GM18502 (cell line): ENCODE measurements at regions not wholly inside any gene's neighbourhood (a gene's known extent, or its start where the extent isn't known, plus 50 kb on each side); places are given as distances from the start of the nearest gene placed in this dataset.
A peak's percentile ranks its signal among the peaks of the same experiment; 100 is the strongest.

Experiments
- ATAC-seq: cut with Tn5 transposase; IDR thresholded peaks from one replicate; pipeline ENCODE4 v1.9.1; 2021; ENCODE audit warnings: mild to moderate bottlenecking; ENCODE audit not compliant: unreplicated experiment, poor library complexity

DNA sequence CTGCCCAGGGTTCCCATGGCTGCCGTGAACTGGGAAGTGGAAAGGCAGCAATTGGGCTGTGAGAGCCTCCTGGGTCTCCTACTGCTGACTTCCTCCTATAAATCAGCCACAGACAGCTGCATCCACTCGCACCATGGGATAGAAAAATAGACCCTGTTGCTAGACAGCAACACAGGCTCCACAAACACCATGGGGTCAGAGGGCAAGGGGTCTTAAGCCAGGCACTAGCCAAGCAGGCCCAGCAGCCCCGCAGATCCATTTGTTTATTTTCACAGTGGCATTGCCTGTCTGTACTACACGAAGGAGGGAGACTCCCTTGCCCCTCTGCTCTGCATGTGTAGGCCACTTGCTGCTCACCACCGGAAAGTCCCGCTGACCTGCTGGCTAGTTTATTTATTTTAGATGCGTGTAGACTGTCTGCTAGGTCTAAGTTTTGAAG is 139.8 kb downstream of the DACT1 start:
- no peak for ATAC-seq

DNA sequence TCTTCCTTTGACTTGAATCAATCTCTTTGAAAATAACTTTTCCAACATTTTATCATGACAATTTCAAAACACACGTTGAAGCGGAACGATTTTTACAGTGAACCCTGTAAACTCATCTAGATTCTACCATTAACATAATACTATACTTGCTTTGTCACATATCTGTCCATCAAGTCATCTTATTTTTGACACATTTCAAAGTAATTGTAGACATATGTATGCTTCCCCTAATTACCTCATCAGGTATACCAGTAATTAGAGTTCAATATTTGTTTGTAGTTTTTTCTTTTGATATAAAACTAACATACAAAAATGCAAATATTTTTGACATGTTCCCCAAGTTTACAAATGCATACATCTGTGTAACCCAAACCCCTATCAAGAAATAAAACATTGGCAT is 140.4 kb downstream of the DACT1 start:
- no peak for ATAC-seq

DNA sequence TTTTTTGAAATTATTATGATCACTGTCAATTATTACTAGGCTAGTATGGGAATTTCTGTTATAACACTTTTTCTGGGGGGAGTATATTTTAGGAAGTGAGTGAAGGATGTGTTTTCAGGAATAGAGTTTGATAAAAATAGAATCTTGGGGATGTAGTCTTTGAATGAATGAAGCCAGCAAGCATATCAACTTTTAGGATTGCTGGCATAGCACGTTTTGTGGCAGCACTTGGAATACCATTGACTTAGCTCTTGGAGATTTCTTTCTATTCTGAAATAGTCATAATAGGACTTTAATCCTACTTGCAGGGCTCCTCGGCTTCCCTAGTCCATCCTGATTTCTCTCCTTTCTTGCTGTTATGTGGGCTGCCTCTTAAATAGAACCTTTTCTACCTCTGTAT is 141.6 kb downstream of the DACT1 start:
- ATAC-seq, result no peak

DNA sequence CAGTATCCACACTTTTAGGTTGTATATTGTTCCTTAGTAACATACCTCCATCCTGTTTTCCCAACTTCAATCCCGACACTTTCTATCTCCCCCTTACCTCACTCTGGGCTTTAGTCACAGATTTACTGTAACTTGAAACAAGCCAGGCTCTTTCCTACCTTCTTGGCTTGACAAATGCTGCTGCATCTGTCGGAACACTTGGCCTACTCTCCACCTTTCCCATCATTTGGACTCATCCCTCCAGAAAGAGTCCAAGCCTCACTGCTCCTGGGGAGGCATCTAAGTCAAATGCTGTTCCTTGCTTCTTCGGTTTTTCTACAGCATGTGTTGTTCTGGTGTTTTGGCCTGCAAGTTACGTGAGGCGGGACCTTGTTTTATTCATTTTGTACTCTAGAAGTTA is 142.4 kb downstream of the DACT1 start:
- ATAC-seq, result no peak

DNA sequence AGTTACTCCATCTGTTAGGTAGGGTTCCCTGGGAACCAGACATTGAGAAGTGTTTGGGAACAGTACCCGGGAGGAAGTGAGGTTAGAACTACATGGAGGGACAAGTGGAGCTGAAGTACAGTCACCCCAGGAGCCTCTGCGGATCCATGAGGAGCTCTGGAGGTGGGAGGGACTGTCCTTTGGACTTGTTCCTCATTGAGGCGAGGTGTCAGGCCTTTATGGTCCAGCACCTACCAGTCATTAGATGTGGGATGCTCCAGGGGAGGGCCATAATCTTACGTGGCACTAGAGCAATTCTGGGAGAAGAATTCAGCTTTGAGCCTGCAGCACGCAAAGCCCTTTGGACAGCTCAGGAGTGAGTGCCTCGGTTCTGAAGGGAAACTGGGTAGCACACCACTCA is 142.8 kb downstream of the DACT1 start:
- no peak for ATAC-seq

DNA sequence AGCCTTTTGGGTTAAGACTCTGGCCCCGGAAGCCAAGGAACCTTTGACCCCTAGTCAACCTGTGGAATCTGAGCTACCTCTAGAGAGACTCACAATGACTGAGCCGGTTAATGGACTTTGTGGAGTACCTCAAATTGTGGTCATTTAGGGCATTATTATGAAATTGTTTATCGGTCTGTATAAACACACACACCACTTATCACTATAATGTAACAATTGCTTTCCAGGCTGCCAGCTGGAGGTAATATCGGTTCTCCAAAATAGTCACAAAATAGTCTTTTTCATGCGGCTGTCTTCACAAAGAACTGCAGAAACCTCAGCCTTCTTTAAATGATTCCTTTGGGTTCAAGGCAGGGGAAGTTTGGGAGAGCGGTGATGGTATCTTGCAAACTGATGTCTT is 144.2 kb downstream of the DACT1 start:
- ATAC-seq, result no peak

DNA sequence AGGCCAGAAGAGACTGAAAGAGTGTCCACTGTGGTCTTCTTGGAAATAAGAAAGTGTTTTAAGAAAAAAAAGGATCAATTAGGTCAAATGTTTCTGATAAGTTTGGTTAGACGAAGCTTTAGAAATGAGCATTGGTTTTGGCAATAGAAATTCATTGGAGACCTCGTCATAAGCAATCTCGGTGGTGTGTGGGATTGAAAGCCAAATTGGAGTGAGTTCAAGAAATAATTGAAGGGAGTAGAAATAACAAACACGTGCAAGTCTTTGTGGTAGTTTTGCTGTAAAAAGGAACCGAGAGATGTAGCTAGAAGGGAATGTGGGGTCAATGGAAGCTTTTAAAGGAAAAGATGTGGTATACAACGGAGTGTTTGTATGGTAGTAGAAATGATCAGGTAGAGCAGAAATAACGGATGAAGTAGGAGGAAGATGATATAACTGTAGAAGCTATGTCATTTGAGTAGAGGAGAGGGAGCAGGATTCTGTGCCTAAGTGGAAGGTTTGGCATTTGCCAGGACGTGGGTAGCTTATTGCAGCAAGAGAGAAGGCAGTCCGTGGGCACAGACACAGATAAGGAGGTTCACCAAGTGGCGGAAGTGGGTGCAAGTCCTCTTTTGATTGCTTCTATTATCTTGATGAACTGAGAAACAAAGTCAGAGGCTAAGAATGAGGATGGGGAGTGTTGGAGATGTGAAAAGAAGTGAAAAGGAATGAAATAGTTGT is 146.2 kb downstream of the DACT1 start:
- no peak for ATAC-seq

DNA sequence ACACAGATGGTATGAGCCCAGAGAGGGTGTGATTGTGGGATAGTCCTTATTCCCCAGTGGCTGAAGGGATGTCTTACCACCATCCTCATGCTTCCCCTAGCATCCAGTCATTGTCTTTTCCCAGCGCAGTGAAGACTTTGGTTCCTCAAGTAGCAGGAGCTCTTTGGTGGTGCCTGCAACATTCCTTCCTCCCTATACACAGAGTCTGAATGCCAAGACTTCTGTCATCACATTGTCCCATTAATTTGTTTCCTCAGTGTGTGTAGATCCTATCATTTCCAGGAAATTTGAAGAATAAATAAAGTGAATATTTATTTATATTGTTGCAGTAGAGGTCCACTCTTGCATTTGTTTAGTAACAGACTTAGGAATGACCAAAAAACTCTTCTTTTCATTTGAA is 147.2 kb downstream of the DACT1 start:
- no peak for ATAC-seq

DNA sequence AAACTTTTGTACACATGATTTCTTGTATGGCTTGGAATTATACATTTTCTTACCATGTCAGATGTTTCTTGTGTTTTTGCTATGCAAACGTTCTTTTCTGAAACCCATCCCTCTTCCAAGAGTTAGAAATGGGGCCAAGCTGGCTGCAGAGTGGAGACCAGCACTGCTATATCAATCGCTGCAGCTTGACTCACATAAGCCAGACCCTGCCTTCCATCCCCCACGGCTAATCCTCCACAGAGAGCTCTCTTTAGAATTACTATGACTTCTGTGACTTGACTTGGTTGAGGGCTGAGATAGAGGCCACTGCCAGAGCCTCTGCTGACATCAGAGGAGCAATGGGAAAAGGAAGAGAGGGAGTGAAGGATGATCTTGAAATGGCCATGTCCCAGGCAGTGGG is 147.9 kb downstream of the DACT1 start:
- no peak for ATAC-seq

DNA sequence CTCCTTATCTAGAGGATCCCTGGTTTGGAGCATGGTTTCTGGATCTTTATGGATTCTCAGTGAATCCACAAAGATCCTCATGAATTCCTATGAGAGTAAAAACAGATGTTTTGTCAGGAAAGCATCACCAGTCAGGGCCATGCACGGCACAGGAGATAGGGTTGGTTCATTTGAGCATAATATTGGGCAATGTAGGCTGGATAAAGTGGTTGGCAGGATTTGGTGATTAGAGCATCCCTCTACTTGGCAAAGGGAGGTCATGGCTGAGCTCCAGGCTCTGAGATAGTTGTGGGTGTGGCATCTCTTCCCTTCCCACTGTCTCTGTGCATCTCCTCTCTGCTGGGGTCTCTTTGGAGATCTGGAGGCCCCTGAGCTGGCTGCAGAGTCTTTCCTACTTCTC is 149.8 kb downstream of the DACT1 start:
- ATAC-seq, result no peak

DNA sequence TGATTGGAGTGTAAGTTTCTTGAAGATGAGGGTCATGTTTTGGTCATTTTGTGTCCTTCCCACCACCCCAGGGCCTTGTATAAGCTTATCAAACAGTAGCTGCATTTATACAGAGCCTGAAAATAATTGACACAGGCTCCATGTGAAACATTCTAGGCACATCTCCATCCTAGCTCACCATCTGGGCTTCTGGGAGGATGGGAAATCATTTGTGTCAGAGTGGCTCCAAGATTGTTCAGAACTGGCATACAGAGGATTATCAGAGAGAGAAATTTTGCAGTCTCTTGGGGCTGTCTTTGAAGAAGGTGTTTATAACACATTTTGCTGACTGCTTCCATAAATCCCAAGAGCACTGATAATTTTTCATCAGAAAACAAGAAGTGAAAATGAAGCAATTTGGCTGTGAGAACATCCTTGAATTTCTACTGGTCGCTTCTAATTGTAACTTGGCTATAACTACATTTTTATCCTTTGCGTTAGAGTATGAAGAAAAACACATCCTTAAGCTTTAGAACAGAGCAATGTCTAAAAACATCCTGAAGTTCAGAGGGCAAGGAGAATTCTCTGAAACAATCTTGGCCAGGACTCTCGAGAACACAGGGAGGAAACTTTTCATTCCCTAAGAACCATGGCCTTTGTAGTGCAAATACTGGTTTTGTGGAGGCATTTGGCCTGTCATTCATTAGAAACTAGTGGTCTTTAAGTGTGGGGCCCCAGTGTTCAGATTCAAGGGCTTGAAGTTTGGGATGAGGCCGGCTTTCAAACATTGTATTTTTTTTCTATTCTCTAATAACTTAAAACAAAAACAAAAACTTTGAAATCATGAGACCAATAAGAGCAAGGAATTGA is 151.1 kb downstream of the DACT1 start:
- no peak for ATAC-seq

DNA sequence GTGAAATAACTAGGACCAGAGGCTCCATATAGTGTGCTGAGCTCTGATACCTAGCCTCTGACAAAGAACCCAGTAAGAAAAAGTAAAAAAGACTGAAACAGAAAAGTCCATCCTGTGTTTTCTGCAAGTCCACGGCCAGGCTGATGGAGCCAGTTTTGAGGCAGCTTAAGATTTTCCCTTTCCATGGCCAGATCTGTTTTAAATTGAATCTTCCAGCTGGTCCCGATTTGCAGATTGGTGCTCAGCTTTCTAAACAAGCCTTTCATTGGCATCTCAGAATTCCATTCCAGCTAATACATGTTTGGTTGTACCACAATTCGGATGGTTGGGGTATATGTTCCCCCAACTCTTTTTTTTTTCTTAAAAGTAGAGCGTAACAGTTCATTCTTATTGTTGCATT is 152.0 kb downstream of the DACT1 start:
- ATAC-seq, result no peak

DNA sequence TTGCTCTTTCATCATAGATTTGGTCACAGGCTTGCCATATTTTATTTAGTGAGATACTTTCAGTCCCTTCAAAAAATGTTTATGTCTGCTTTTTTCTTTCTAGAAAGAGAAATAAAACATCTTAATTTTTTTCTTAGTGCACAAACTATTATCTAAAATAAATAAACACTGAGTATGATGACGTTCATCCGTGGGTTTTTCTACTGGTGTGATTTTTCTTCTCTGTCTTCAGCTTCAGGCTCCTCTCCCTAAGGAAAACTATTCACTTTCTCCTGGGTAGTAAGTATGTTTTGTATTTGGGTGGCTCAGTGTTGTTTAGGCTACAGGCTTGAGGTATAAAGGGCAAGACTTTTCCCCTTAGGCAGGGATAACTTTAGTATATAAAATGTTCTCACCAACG is 154.7 kb downstream of the DACT1 start:
- no peak for ATAC-seq

DNA sequence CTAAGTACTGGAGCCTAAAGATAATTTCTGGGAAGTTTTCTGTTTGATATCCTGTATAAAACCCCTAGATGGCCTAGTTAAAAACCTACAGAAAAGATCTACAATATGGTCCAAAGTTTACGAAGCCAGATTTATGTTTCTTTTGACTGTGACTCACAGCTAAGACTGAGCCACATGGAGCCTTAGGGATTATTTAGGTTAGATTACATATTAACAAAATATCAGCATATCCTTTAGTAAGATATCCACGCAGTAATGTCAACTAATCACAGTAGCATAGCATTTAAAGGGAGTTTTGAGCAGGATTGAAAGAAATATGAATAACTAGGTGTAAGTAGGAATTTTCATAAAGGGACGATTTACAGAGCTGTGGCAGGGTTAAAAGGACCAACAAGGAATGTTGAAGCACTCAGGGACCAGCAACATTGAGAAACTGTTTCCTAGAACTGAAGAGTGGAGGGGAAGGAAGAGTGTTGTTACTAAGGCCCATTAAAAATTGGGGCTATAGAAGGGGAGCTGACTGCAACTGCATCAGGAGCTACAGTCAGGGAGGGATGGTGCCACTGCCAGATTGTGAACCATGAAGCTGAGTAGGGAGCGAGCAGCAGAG is 155.5 kb downstream of the DACT1 start:
- ATAC-seq, result no peak

DNA sequence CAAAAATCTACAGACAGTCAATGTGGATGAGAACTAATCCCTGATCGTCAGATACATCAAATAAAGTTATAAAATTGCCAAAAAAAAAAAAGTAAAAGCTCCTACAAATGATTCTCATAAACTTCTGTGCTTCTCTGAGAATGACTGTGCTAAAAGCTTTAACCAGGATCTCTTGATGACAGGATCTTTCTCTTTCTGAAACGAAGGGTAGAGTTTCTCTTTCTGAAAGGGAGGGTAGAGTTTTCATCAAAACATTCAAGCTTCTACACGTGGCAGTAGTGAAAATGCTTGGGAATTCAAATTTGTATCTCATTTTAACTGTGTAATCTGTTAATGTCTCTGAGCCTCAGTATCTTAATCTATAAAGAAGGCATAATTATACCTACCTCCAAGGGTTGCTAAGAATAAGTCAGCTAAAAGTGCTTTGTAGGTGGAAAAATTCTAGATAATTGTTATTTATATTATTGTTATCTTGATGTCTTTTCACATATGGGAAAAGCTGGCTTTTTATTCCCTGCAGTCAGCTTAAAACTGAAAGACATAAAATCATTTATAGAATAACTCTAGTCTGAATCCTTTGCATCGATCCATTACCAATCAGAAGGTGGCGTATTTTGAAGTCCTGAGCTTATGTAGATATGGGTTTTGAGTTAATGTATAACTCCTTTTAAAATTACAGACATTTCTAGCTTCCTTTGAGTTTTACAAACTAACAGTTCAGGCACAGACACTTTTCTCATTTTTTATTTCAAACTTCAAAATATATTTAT is 157.4 kb downstream of the DACT1 start:
- ATAC-seq, result peak; percentile 23

DNA sequence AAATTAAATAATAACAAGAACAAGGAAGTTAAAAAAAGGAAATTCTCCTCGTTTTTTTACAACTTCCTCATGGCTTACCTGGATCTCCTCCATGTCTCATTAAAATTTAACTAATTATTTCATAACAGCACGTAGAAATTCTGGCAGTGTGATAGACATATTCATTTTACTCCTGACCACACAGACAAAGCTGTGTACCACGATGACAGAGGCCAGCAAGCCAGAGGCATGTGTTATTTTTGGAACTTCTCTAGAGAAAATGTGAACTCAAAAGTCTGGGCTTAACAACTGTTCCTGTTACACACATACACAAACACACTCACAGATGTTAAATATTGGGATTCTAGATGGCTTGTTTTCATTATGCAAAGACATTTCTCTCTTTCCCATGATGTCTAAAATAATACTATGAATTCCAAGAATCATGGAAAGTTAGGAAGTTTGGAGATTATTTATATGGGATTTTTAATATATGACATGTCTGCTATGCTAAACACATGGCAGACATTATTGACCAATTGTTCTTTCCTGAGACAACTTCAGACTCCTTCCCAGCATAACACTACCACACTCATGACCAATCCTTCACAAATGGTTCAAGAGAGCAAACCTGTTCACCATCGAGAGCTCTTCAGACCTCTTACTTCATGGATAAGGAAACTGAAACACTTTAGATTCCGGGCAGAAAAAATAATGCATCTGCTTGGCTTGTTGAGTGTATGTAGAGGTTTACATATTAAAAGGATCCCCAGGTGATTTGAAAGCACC is 158.7 kb downstream of the DACT1 start:
- peak; percentile 30 for ATAC-seq

DNA sequence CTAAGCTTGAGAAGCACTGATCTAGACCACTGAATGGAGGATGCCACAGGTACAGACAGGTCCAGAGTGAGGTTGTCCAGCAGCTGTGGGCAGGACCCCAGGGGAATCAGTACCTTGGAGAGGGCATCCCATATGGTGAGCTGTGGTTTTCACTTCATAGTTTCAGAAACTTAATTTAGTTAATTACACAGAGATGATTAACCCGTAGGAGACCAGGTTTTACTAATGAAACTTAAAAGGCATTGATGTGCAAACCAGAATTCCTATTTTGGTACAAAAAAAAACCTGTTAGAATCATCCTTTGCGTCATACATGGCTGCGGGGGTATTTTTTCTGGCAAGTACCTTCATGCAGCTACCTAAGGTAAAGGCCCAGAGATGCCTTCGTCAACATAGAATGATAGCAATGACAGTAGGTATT is 159.3 kb downstream of the DACT1 start:
- peak; percentile 82 for ATAC-seq

DNA sequence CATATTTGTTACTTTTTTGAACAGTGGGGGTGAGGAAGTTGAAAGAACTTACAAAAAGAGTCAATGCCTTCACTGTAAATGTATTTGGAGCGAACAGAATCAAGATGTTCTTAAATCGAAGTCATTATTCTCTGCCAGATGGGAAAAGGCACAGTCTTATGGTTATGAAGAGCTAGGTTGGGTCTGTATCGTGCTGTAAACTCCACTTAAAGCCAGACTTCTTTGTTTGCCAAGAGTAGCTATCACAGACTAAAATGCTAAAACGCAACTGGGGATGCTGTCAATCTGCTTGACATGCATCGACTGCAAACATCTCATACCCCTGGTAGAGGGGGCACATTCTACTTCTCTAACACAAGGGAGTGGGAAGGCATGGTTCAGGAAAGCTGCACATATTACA is 160.4 kb downstream of the DACT1 start:
- no peak for ATAC-seq

DNA sequence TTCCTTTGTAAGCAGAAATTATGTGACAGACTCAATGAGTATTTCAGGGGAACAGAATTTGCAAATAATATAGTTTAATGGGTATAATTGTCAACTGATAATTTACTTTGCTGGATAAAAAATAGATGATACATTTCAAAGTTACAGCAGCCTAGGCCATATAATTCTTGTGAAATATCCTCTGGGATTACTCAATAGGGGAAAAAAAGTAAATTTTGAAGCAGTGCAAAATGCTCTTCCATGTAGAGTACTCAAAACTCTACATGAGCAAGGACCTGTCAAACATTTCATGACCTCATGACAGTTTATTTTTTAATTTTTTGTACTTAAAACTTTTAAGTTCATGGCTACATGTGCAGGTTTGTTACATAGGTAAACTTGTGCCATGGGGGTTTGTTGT is 163.3 kb downstream of the DACT1 start:
- no peak for ATAC-seq

DNA sequence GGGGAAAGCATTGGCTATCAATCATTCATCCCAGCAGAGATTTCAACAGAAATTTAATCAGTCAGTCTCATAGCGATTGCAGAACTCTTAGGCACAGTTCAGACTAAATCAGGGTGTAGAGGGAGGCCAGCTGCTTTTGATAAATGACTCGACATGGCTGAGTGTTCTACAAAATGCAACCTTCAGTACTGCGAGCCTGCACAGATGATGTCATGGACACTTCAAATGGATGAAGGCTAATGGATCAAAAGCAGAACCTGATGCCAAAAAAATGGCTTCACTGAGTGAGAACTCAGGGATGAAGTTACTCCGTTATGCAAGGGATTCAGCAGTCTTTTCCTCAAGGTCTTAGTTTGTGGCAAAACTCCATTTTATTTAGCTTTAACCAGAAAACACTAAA is 167.3 kb downstream of the DACT1 start:
- ATAC-seq, result no peak
